Activated naive CD4-positive, alpha-beta T cell treated with anti-CD3 and anti-CD28 coated beads for 36 hours (primary cell): ENCODE measurements at regions not wholly inside any gene's neighbourhood (a gene's known extent, or its start where the extent isn't known, plus 50 kb on each side); places are given as distances from the start of the nearest gene placed in this dataset.

Source experiments
- CTCF ChIA-PET: fragments of 350-600 bp; sonication (Branson Sonifier 250); formaldehyde crosslinking; loops from one replicate; lab custom pipeline; 2021; ENCODE audit warnings: antibody characterized with exemption; lab: Charles Lee
- DNase-seq: peaks from one replicate; pipeline ENCODE4 v3.0.0-alpha.2; 2020
- H3K27ac Mint-ChIP-seq: one replicate; pipeline ENCODE4 v1.8.0; 2021; ENCODE audit warnings: mild to moderate bottlenecking, mixed read lengths
- H3K27me3 Mint-ChIP-seq: one replicate; pipeline ENCODE4 v1.8.0; 2021; ENCODE audit warnings: low read depth, mixed read lengths
- H3K36me3 Mint-ChIP-seq: one replicate; pipeline ENCODE4 v1.8.0; 2021; ENCODE audit warnings: low read depth, mixed read lengths
- H3K4me1 Mint-ChIP-seq: one replicate; pipeline ENCODE4 v1.8.0; 2021; ENCODE audit warnings: low read depth, mixed read lengths
- H3K4me3 Mint-ChIP-seq: one replicate; pipeline ENCODE4 v1.8.0; 2021; ENCODE audit warnings: mild to moderate bottlenecking, moderate library complexity, mixed read lengths
- H3K9me3 Mint-ChIP-seq: one replicate; pipeline ENCODE4 v1.8.0; 2021; ENCODE audit warnings: mixed read lengths
- intact Hi-C: fragments of 100-400 bp; cut with micrococcal nuclease; formaldehyde crosslinking; loops from one replicate; pipeline ENCODE4 v1.15.1; 2023

GRCh38 chr2:45227347-45227746 is 218.1 kb upstream of the SIX2 start:
- Mint-ChIP-seq H3K27ac (no peak overlapping the region), H3K4me3 (no peak overlapping the region), H3K36me3 (no peaks in the 10 kb centered on the region), H3K4me1 (no peaks in the 10 kb centered on the region), H3K27me3 (peaks cover 20% of the 10 kb centered on the region), H3K9me3 (peaks cover 7% of the 10 kb centered on the region)
- no peak for DNase-seq
- intact Hi-C loops: no loop called here
- CTCF ChIA-PET: no interaction called here

GRCh38 chr2:45224993-45225380 is 215.7 kb upstream of the SIX2 start:
- H3K4me3 Mint-ChIP-seq: no peak overlapping the region
- H3K4me1 Mint-ChIP-seq: no peaks in the 10 kb centered on the region
- H3K36me3 Mint-ChIP-seq: no peaks in the 10 kb centered on the region
- intact Hi-C loops: loop anchor here (5.0 kb wide), 1 partner anchor 63 kb away; no protein-coding TSS in a partner anchor
- DNase-seq: no peak
- CTCF ChIA-PET: no interaction called here
- H3K9me3 Mint-ChIP-seq: peaks cover 7% of the 10 kb centered on the region
- H3K27ac Mint-ChIP-seq: no peak overlapping the region
- peaks cover 30% of the 10 kb centered on the region for H3K27me3 Mint-ChIP-seq

GRCh38 chr2:45224321-45224992 is 215.2 kb upstream of the SIX2 start:
- Mint-ChIP-seq H3K9me3 (peaks cover 7% of the 10 kb centered on the region), H3K36me3 (no peaks in the 10 kb centered on the region), H3K27ac (no peak overlapping the region), H3K27me3 (peaks cover 30% of the 10 kb centered on the region), H3K4me1 (no peaks in the 10 kb centered on the region), H3K4me3 (no peak overlapping the region)
- DNase-seq: no peak
- CTCF ChIA-PET: no interaction called here
- intact Hi-C loops: loop anchor here (5.0 kb wide), 1 partner anchor 62 kb away; no protein-coding TSS in a partner anchor

- Mint-ChIP-seq H3K4me3 (no peak overlapping the region), H3K4me1 (no peaks in the 10 kb centered on the region), H3K27ac (no peak overlapping the region), H3K27me3 (peaks cover 30% of the 10 kb centered on the region), H3K9me3 (peaks cover 7% of the 10 kb centered on the region), H3K36me3 (no peaks in the 10 kb centered on the region)
- CTCF ChIA-PET: no interaction called here
- no peak for DNase-seq
- intact Hi-C loops: loop anchor here (5.0 kb wide), 1 partner anchor 61 kb away; no protein-coding TSS in a partner anchor
These were observed 214.3 kb upstream of the SIX2 start for GRCh38 chr2:45223531-45223930.

GRCh38 chr2:45220227-45220626 is 211.0 kb upstream of the SIX2 start:
- CTCF ChIA-PET: no interaction called here
- H3K27ac Mint-ChIP-seq: no peak overlapping the region
- no peaks in the 10 kb centered on the region for H3K36me3 Mint-ChIP-seq
- no peak overlapping the region for H3K4me3 Mint-ChIP-seq
- H3K4me1 Mint-ChIP-seq: no peaks in the 10 kb centered on the region
- no peak for DNase-seq
- intact Hi-C loops: loop anchor here (5.0 kb wide), 1 partner anchor 58 kb away; no protein-coding TSS in a partner anchor
- no peaks in the 10 kb centered on the region for H3K9me3 Mint-ChIP-seq
- peaks cover 28% of the 10 kb centered on the region for H3K27me3 Mint-ChIP-seq

- Mint-ChIP-seq H3K27me3 (peaks cover 26% of the 10 kb centered on the region), H3K4me3 (no peak overlapping the region), H3K4me1 (no peaks in the 10 kb centered on the region), H3K9me3 (no peaks in the 10 kb centered on the region), H3K27ac (no peak overlapping the region), H3K36me3 (no peaks in the 10 kb centered on the region)
- no peak for DNase-seq
- intact Hi-C loops: no loop called here
- CTCF ChIA-PET: interaction anchor here (0.6 kb wide), 1 partner anchor 185 kb away, joined by 3 read pairs; no protein-coding TSS in a partner anchor
These were observed 209.7 kb upstream of the SIX2 start for GRCh38 chr2:45218931-45219339.

GRCh38 chr2:45218297-45218696 is 209.0 kb upstream of the SIX2 start:
- no peak overlapping the region for H3K27ac Mint-ChIP-seq
- H3K27me3 Mint-ChIP-seq: peaks cover 25% of the 10 kb centered on the region
- no peak overlapping the region for H3K4me3 Mint-ChIP-seq
- CTCF ChIA-PET: no interaction called here
- H3K36me3 Mint-ChIP-seq: no peaks in the 10 kb centered on the region
- no peaks in the 10 kb centered on the region for H3K4me1 Mint-ChIP-seq
- no peaks in the 10 kb centered on the region for H3K9me3 Mint-ChIP-seq
- DNase-seq: no peak
- intact Hi-C loops: no loop called here

GRCh38 chr2:45216118-45216517 is 206.9 kb upstream of the SIX2 start:
- H3K27me3 Mint-ChIP-seq: peaks cover 11% of the 10 kb centered on the region
- CTCF ChIA-PET: interaction anchor here (0.6 kb wide), 1 partner anchor 824 kb away, joined by 3 read pairs; no protein-coding TSS in a partner anchor
- intact Hi-C loops: no loop called here

GRCh38 chr2:45214550-45214949 is 205.3 kb upstream of the SIX2 start:
- Mint-ChIP-seq H3K4me1 (no peaks in the 10 kb centered on the region), H3K36me3 (no peaks in the 10 kb centered on the region), H3K27ac (no peak overlapping the region), H3K9me3 (no peaks in the 10 kb centered on the region), H3K4me3 (no peak overlapping the region), H3K27me3 (peaks cover 7% of the 10 kb centered on the region)
- intact Hi-C loops: no loop called here
- CTCF ChIA-PET: no interaction called here
- DNase-seq: no peak

More at GRCh38 chr2:45216118-45216517, 206.9 kb upstream of the SIX2 start:
- H3K4me1 Mint-ChIP-seq: no peaks in the 10 kb centered on the region
- no peaks in the 10 kb centered on the region for H3K9me3 Mint-ChIP-seq
- no peak for DNase-seq
- H3K4me3 Mint-ChIP-seq: no peak overlapping the region
- no peaks in the 10 kb centered on the region for H3K36me3 Mint-ChIP-seq
- no peak overlapping the region for H3K27ac Mint-ChIP-seq

- no peak overlapping the region for H3K27ac Mint-ChIP-seq
- H3K36me3 Mint-ChIP-seq: no peaks in the 10 kb centered on the region
- intact Hi-C loops: no loop called here
- H3K4me1 Mint-ChIP-seq: no peaks in the 10 kb centered on the region
- H3K4me3 Mint-ChIP-seq: no peak overlapping the region
- H3K27me3 Mint-ChIP-seq: peaks cover 7% of the 10 kb centered on the region
- no peaks in the 10 kb centered on the region for H3K9me3 Mint-ChIP-seq
- CTCF ChIA-PET: no interaction called here
- no peak for DNase-seq
These were observed 203.8 kb upstream of the SIX2 start for GRCh38 chr2:45212953-45213635.

- no peaks in the 10 kb centered on the region for H3K36me3 Mint-ChIP-seq
- DNase-seq: no peak
- H3K27ac Mint-ChIP-seq: no peak overlapping the region
- no peaks in the 10 kb centered on the region for H3K9me3 Mint-ChIP-seq
- no peak overlapping the region for H3K4me3 Mint-ChIP-seq
- no peaks in the 10 kb centered on the region for H3K4me1 Mint-ChIP-seq
- intact Hi-C loops: no loop called here
- peaks cover 7% of the 10 kb centered on the region for H3K27me3 Mint-ChIP-seq
- CTCF ChIA-PET: no interaction called here
These were observed 202.4 kb upstream of the SIX2 start for GRCh38 chr2:45211636-45212035.

- no peak overlapping the region for H3K4me3 Mint-ChIP-seq
- no peaks in the 10 kb centered on the region for H3K4me1 Mint-ChIP-seq
- H3K36me3 Mint-ChIP-seq: no peaks in the 10 kb centered on the region
- H3K27me3 Mint-ChIP-seq: peaks cover 7% of the 10 kb centered on the region
- H3K27ac Mint-ChIP-seq: no peak overlapping the region
- intact Hi-C loops: no loop called here
- CTCF ChIA-PET: no interaction called here
- no peak for DNase-seq
- H3K9me3 Mint-ChIP-seq: no peaks in the 10 kb centered on the region
These were observed 201.4 kb upstream of the SIX2 start for GRCh38 chr2:45210462-45211195.
